ENCODE measurements at regions not wholly inside any gene's neighbourhood (a gene's known extent, or its start where the extent isn't known, plus 50 kb on each side); places are given as distances from the start of the nearest gene placed in this dataset.

DNA sequence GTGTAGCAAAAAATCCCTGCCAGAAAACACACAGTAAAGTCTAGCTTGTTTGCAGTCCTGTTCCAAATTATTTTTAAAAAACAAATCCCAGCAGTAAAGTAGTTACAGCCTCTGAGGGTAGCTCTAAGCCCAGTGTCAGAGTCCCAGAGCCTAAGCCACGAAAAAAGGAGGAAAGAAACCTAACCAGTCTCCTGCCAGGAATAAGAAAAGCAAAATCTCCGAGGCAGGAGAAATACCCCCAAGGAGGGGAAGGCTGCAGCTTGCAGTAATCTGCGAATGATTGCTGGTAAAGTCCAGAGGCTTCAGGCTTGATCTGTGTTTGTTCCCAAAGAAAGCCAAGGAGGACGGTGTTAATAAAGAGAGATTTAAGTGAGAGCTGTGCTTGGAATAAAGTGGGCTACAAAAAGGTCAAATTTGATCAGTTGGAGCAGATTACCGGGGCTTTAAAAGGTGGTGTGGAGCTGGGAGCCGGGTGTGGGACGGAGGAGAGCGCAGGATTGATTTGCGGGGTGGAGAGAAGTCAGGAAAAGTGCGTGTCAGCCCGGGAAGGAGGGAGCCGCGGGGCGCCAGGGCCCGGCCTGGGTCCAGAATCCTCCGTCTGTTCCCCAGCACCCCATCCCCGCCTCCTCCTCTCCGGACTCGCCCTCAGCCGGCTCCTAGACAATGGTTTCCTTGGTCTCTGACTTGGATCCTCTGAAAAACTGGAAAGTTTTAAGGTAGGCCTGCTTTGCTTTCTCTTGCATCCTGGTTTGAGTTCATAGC lies 219.4 kb upstream of the CELF2 start:
- TF ChIP-seq, protein P1, sequence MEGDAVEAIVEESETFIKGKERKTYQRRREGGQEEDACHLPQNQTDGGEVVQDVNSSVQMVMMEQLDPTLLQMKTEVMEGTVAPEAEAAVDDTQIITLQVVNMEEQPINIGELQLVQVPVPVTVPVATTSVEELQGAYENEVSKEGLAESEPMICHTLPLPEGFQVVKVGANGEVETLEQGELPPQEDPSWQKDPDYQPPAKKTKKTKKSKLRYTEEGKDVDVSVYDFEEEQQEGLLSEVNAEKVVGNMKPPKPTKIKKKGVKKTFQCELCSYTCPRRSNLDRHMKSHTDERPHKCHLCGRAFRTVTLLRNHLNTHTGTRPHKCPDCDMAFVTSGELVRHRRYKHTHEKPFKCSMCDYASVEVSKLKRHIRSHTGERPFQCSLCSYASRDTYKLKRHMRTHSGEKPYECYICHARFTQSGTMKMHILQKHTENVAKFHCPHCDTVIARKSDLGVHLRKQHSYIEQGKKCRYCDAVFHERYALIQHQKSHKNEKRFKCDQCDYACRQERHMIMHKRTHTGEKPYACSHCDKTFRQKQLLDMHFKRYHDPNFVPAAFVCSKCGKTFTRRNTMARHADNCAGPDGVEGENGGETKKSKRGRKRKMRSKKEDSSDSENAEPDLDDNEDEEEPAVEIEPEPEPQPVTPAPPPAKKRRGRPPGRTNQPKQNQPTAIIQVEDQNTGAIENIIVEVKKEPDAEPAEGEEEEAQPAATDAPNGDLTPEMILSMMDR (IDR thresholded peaks at IDR 0.05): no peak
- TF ChIP-seq EZH2 (IDR thresholded peaks at IDR 0.05) (no peak), EZH2phosphoT487 (IDR thresholded peaks at IDR 0.05) (no peak)

Data from neural progenitor cell (in vitro differentiated cells).